ENCODE measurements at regions not wholly inside any gene's neighbourhood (a gene's known extent, or its start where the extent isn't known, plus 50 kb on each side); places are given as distances from the start of the nearest gene placed in this dataset.

DNA sequence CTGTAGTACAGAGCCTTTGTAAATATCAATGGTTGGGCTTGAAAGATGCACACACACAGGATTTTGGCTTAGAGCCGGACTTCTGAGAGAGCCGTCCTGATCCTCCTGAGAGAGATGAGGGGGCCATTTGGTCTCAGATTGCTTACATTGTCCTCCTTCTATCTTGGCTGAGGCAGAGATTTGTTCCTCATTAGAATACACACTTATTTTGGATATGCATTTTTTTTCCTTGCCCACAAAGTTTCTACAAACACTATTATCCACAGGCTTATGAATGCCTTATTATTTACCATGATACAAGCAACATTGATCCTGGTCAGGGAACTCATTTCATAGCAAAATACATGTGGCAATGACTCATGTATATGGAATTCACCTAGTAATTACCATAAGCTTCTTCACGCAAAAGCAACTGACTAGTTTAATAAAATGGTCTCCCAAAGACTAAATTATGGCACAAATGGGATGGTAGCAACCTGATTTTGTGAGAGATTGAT is 175.3 kb downstream of the MDFIC start:
- DNase-seq, result no peak
- Histone ChIP-seq H3K27me3 (ENCODE audit: control insufficient read depth in 3 of 3, insufficient read depth in 3 of 3, low read length in 3 of 3) (no peaks in the 10 kb centered on the region), H3K4me3 (ENCODE audit: low read depth in 1 of 3, low read length in 3 of 3) (no peak overlapping the region), H3K36me3 (ENCODE audit: control insufficient read depth in 3 of 3, insufficient read depth in 2 of 3, low read depth in 1 of 3, low read length in 3 of 3) (no peaks in the 10 kb centered on the region), H3K4me1 (ENCODE audit: control insufficient read depth in 3 of 3, insufficient read depth in 2 of 3, low read depth in 1 of 3, low read length in 2 of 3) (no peaks in the 10 kb centered on the region), H3K27ac (ENCODE audit: low read depth in 1 of 3, low read length in 2 of 3) (no peak overlapping the region), H3K9me3 (ENCODE audit: control insufficient read depth in 2 of 2, insufficient read depth in 1 of 2, low read depth in 1 of 2, low read length in 1 of 2) (no peaks in the 10 kb centered on the region)
- no peak for FAIRE-seq
- WGBS, 3 donors, result 59 to 66% (median 63%) methylated on average over 3 of the region's 3 CpGs

DNA sequence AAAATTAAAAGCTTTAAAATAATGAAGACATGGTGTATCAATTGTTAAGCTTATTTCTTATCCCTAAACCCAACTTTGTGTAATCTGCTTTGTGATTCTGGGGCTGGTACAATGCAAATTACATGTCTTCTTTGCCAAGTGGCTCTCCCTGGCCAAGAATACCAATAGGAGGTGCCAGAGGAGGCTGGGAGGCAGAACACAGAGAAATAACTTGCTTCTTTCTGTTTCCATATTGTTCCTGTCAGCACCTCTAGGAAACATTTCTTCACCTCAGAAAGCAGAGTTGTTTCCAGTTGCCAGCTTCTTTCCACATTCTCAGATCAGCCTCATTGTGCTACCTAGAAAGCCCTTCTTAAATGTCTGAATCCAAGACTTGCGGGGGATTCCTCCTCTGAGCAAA is 174.4 kb downstream of the MDFIC start:
- Histone ChIP-seq H3K36me3 (ENCODE audit: control insufficient read depth in 3 of 3, insufficient read depth in 2 of 3, low read depth in 1 of 3, low read length in 3 of 3) (no peaks in the 10 kb centered on the region), H3K4me1 (ENCODE audit: control insufficient read depth in 3 of 3, insufficient read depth in 2 of 3, low read depth in 1 of 3, low read length in 2 of 3) (no peaks in the 10 kb centered on the region), H3K27ac (ENCODE audit: low read depth in 1 of 3, low read length in 2 of 3) (no peak overlapping the region), H3K9me3 (ENCODE audit: control insufficient read depth in 2 of 2, insufficient read depth in 1 of 2, low read depth in 1 of 2, low read length in 1 of 2) (no peaks in the 10 kb centered on the region), H3K27me3 (ENCODE audit: control insufficient read depth in 3 of 3, insufficient read depth in 3 of 3, low read length in 3 of 3) (no peaks in the 10 kb centered on the region), H3K4me3 (ENCODE audit: low read depth in 1 of 3, low read length in 3 of 3) (no peak overlapping the region)
- DNase-seq (no peak), FAIRE-seq (no peak)
- 96 to 97% (median 97%) methylated on average over 1 of the region's 1 CpG for WGBS, 3 donors

DNA sequence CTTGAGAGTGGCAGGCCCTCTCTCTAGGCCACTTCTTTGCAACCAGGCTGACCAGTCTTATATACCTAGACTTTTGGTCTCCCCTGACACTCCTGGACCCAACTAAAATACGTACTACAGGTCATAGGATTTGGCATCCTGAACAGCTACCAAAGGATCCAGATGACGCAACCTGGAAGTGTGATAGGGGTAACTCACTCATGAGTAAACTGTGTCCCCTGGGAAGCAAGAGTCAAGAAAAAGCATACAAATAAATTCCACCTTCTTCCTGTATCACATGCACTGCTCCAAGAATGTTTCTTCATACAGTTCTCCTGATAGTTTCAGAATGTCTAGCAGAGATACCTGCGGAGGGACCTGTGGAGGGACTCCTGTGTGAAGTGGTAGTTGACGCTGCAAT is 172.3 kb downstream of the MDFIC start:
- WGBS, 3 donors, result 87 to 93% (median 89%) methylated on average over 4 of the region's 4 CpGs
- Histone ChIP-seq H3K27me3 (ENCODE audit: control insufficient read depth in 3 of 3, insufficient read depth in 3 of 3, low read length in 3 of 3) (no peaks in the 10 kb centered on the region), H3K9me3 (ENCODE audit: control insufficient read depth in 2 of 2, insufficient read depth in 1 of 2, low read depth in 1 of 2, low read length in 1 of 2) (no peaks in the 10 kb centered on the region), H3K27ac (ENCODE audit: low read depth in 1 of 3, low read length in 2 of 3) (no peak overlapping the region), H3K4me3 (ENCODE audit: low read depth in 1 of 3, low read length in 3 of 3) (no peak overlapping the region), H3K36me3 (ENCODE audit: control insufficient read depth in 3 of 3, insufficient read depth in 2 of 3, low read depth in 1 of 3, low read length in 3 of 3) (no peaks in the 10 kb centered on the region), H3K4me1 (ENCODE audit: control insufficient read depth in 3 of 3, insufficient read depth in 2 of 3, low read depth in 1 of 3, low read length in 2 of 3) (no peaks in the 10 kb centered on the region)
- DNase-seq, result no peak
- FAIRE-seq, result no peak

DNA sequence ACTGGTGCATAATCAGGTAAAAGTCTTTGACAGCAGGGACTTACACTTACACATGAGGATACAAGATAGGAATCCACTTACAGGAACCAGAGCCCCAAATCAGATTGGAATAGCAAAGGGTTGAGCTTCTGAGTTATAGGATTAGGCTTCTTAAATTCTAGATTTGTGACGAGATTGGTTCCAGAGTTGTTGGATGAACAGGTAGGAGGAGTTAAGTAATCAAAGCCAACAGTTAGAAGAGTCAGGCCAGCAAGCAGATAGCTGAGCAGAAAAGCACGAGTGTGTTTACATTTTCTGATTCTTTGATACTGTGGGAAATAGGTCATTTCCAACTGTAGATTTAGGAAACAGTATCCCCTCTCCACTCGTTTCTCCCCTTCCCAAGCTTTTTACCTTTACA is 167.0 kb downstream of the MDFIC start:
- DNase-seq (no peak), FAIRE-seq (no peak)
- Histone ChIP-seq H3K27me3 (ENCODE audit: control insufficient read depth in 3 of 3, insufficient read depth in 3 of 3, low read length in 3 of 3) (no peaks in the 10 kb centered on the region), H3K4me3 (ENCODE audit: low read depth in 1 of 3, low read length in 3 of 3) (no peak overlapping the region), H3K36me3 (ENCODE audit: control insufficient read depth in 3 of 3, insufficient read depth in 2 of 3, low read depth in 1 of 3, low read length in 3 of 3) (no peaks in the 10 kb centered on the region), H3K4me1 (ENCODE audit: control insufficient read depth in 3 of 3, insufficient read depth in 2 of 3, low read depth in 1 of 3, low read length in 2 of 3) (no peaks in the 10 kb centered on the region), H3K27ac (ENCODE audit: low read depth in 1 of 3, low read length in 2 of 3) (no peak overlapping the region), H3K9me3 (ENCODE audit: control insufficient read depth in 2 of 2, insufficient read depth in 1 of 2, low read depth in 1 of 2, low read length in 1 of 2) (no peaks in the 10 kb centered on the region)
- 28 to 46% (median 36%) methylated on average over 3 of the region's 3 CpGs for WGBS, 3 donors

DNA sequence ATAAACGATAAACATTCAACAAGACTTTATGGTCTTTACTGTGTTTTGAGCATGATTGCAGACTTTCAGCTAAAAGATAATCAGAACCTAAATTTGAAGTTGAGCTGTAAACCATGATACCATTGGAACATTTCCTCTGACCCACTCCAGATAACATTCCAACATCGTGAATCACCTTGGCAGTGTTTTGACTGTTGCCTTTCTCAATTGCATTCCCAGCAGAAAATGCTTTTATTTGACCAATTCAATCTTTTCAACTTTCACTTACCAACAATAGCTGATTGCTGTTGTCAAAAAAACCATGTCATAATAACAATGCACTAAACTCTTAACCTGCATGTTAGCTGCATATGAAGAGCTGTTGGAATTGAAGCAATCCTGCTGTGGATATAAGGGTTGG is 165.5 kb downstream of the MDFIC start:
- no peak for DNase-seq
- FAIRE-seq, result no peak
- no peak overlapping the region for H3K27ac ChIP-seq (ENCODE audit: low read depth in 1 of 3, low read length in 2 of 3)
- no peaks in the 10 kb centered on the region for H3K27me3 ChIP-seq (ENCODE audit: control insufficient read depth in 3 of 3, insufficient read depth in 3 of 3, low read length in 3 of 3)
- no peak overlapping the region for H3K4me3 ChIP-seq (ENCODE audit: low read depth in 1 of 3, low read length in 3 of 3)
- no peaks in the 10 kb centered on the region for H3K9me3 ChIP-seq (ENCODE audit: control insufficient read depth in 2 of 2, insufficient read depth in 1 of 2, low read depth in 1 of 2, low read length in 1 of 2)
- WGBS, 3 donors, result 12 to 24% (median 22%) methylated on average over 2 of the region's 2 CpGs
- H3K36me3 ChIP-seq (ENCODE audit: control insufficient read depth in 3 of 3, insufficient read depth in 2 of 3, low read depth in 1 of 3, low read length in 3 of 3), result no peaks in the 10 kb centered on the region
- H3K4me1 ChIP-seq (ENCODE audit: control insufficient read depth in 3 of 3, insufficient read depth in 2 of 3, low read depth in 1 of 3, low read length in 2 of 3), result no peaks in the 10 kb centered on the region

DNA sequence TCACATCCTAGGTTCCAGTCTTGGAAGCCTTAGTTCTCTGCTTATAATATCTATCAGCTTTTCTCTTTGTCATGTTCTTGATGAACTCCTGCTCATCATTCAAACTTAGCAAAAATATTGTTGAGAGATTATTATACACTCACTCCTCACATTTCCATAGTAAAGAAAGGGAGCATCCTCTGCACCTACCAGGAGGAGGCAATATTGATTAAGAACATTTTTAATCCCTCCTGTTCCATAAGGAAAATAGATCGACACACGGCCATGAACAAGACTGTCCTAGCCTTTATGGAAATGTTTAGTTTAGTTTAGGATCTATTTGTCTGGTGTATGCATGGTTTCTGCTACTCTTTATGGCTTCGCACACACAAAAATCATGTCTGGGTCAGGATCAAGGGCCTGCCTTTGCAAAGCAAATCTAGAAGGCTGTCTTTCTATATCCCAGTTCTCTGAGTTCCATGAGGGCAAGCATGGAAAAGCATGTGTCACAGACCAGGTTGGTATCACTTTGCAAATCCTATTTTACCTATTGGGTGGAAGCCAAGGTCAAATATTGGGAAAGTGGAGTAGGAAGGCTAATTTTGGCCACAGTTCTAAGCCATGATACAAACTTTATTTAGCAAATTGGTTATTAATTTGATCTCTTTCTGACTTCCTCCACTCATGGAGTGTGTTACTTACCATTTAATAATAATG is 164.4 kb downstream of the MDFIC start:
- Histone ChIP-seq H3K27me3 (ENCODE audit: control insufficient read depth in 3 of 3, insufficient read depth in 3 of 3, low read length in 3 of 3) (no peaks in the 10 kb centered on the region), H3K4me3 (ENCODE audit: low read depth in 1 of 3, low read length in 3 of 3) (no peak overlapping the region), H3K4me1 (ENCODE audit: control insufficient read depth in 3 of 3, insufficient read depth in 2 of 3, low read depth in 1 of 3, low read length in 2 of 3) (no peaks in the 10 kb centered on the region), H3K27ac (ENCODE audit: low read depth in 1 of 3, low read length in 2 of 3) (no peak overlapping the region), H3K9me3 (ENCODE audit: control insufficient read depth in 2 of 2, insufficient read depth in 1 of 2, low read depth in 1 of 2, low read length in 1 of 2) (no peaks in the 10 kb centered on the region), H3K36me3 (ENCODE audit: control insufficient read depth in 3 of 3, insufficient read depth in 2 of 3, low read depth in 1 of 3, low read length in 3 of 3) (no peaks in the 10 kb centered on the region)
- WGBS, 3 donors, result 83 to 94% (median 89%) methylated on average over 3 of the region's 3 CpGs
- FAIRE-seq (no peak), DNase-seq (no peak)

DNA sequence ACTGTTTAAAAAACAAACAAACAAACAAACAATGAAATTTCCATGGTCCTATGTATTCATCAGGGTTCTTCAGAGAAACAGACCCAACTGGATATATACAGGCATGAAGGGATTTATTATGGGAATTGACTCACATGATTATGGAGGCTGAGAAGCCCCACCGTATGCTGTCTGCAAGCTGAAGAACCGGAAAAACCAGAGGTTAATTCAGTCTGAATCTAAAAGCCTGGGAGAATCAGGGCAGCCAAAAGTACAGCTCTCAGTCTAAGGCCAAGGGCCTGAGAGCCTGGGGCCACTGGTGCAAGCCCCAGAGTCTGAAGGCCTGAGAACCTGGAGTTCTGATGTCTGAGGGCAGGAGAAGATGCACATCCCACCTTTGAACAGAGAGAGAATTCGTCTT is 163.5 kb downstream of the MDFIC start:
- Histone ChIP-seq H3K4me3 (ENCODE audit: low read depth in 1 of 3, low read length in 3 of 3) (no peak overlapping the region), H3K36me3 (ENCODE audit: control insufficient read depth in 3 of 3, insufficient read depth in 2 of 3, low read depth in 1 of 3, low read length in 3 of 3) (no peaks in the 10 kb centered on the region), H3K9me3 (ENCODE audit: control insufficient read depth in 2 of 2, insufficient read depth in 1 of 2, low read depth in 1 of 2, low read length in 1 of 2) (no peaks in the 10 kb centered on the region), H3K27me3 (ENCODE audit: control insufficient read depth in 3 of 3, insufficient read depth in 3 of 3, low read length in 3 of 3) (no peaks in the 10 kb centered on the region), H3K27ac (ENCODE audit: low read depth in 1 of 3, low read length in 2 of 3) (no peak overlapping the region), H3K4me1 (ENCODE audit: control insufficient read depth in 3 of 3, insufficient read depth in 2 of 3, low read depth in 1 of 3, low read length in 2 of 3) (no peaks in the 10 kb centered on the region)
- no peak for DNase-seq
- 62 to 85% (median 76%) methylated on average over 3 of the region's 3 CpGs for WGBS, 3 donors
- no peak for FAIRE-seq

DNA sequence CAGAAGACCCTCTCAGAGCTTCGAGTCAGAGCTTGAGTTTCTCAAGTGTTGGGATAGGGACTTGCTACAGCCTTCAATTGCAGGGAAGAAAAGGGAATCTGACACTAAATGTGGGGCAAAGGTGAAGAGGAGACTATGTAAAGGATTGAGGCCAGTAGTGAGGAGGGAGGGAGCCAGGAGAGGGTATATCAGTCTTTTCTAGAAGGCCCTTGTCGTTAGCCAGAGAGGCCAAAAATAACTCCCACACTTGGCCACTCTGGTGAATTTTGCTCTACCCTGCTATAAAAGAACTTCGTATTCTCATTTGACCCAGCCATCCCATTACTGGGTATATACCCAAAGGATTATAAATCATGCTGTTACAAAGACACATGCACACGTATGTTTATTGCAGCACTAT is 162.0 kb downstream of the MDFIC start:
- Histone ChIP-seq H3K36me3 (ENCODE audit: control insufficient read depth in 3 of 3, insufficient read depth in 2 of 3, low read depth in 1 of 3, low read length in 3 of 3) (no peaks in the 10 kb centered on the region), H3K27ac (ENCODE audit: low read depth in 1 of 3, low read length in 2 of 3) (no peak overlapping the region), H3K4me1 (ENCODE audit: control insufficient read depth in 3 of 3, insufficient read depth in 2 of 3, low read depth in 1 of 3, low read length in 2 of 3) (no peaks in the 10 kb centered on the region), H3K27me3 (ENCODE audit: control insufficient read depth in 3 of 3, insufficient read depth in 3 of 3, low read length in 3 of 3) (no peaks in the 10 kb centered on the region), H3K4me3 (ENCODE audit: low read depth in 1 of 3, low read length in 3 of 3) (no peak overlapping the region), H3K9me3 (ENCODE audit: control insufficient read depth in 2 of 2, insufficient read depth in 1 of 2, low read depth in 1 of 2, low read length in 1 of 2) (no peaks in the 10 kb centered on the region)
- FAIRE-seq (no peak), DNase-seq (no peak)
- 76 to 90% (median 85%) methylated on average over 4 of the region's 4 CpGs for WGBS, 3 donors

DNA sequence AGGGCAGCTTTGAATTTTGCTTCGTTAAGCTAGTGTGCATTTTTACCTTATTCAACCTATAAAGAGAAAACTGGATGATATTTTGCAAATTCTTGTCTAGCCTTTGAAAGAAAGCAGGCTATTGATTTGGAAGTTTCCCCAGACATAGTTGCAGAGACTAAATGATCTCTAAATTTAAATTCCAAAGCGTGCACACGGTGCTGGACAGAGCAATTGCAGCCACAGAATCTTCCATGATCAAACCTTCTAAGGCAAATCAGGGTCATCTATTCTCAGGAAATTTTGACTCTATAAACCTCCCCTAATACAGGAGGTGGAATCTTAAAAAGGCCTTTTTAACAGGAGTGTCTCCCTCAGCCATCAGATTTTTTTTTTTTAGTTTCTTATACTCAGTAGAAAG is 159.9 kb downstream of the MDFIC start:
- no peak for DNase-seq
- Histone ChIP-seq H3K27ac (ENCODE audit: low read depth in 1 of 3, low read length in 2 of 3) (no peak overlapping the region), H3K9me3 (ENCODE audit: control insufficient read depth in 2 of 2, insufficient read depth in 1 of 2, low read depth in 1 of 2, low read length in 1 of 2) (no peaks in the 10 kb centered on the region), H3K36me3 (ENCODE audit: control insufficient read depth in 3 of 3, insufficient read depth in 2 of 3, low read depth in 1 of 3, low read length in 3 of 3) (no peaks in the 10 kb centered on the region), H3K4me3 (ENCODE audit: low read depth in 1 of 3, low read length in 3 of 3) (no peak overlapping the region), H3K27me3 (ENCODE audit: control insufficient read depth in 3 of 3, insufficient read depth in 3 of 3, low read length in 3 of 3) (no peaks in the 10 kb centered on the region), H3K4me1 (ENCODE audit: control insufficient read depth in 3 of 3, insufficient read depth in 2 of 3, low read depth in 1 of 3, low read length in 2 of 3) (no peaks in the 10 kb centered on the region)
- FAIRE-seq, result no peak
- 66 to 85% (median 75%) methylated on average over 3 of the region's 3 CpGs for WGBS, 3 donors
